HK-2 (cell line): ENCODE measurements at regions not wholly inside any gene's neighbourhood (a gene's known extent, or its start where the extent isn't known, plus 50 kb on each side); places are given as distances from the start of the nearest gene placed in this dataset.
"Not testable (repeated sequence)": the region's sequence is repeated elsewhere in the genome, so short reads cannot be mapped to it uniquely, and the experiment has no call there.

Experiments
- DNase-seq: peaks from one replicate; pipeline ENCODE4 v3.0.0-alpha.2; 2018; ENCODE audit not compliant: unreplicated experiment

DNA sequence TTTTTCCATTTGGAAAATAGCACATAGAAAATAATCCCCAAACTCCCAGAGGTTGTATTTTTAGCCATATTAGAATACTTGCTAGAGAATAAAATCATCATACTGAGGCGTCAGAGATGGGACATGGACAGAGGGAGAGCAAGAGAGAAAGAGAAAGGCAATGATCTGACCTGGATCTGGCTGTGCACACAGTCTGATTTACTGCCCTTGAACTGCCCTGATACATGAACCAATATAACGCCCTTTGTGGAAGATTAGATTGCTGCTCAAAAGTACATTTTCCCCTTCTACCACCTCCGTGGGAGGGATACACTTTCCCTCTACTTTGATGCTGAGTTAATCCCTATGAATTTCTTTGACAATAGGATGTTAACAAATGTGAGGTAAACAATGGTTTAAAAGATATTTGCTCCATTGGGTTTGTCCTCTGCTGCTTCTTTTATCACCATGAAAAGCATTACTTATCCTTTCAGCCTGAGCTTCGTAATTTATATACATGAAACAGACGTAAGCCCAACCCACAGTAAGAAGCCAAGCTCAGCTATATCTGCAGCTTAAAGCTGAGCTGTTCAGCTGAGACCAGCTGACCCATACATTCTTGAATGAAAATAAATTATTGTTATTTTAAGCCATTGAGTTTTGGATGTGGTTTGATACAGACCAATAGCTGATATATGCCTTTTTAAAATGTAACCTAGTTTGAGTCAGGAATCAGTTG, 1664.6 kb upstream of the CELF4 start:
- no peak for DNase-seq

DNA sequence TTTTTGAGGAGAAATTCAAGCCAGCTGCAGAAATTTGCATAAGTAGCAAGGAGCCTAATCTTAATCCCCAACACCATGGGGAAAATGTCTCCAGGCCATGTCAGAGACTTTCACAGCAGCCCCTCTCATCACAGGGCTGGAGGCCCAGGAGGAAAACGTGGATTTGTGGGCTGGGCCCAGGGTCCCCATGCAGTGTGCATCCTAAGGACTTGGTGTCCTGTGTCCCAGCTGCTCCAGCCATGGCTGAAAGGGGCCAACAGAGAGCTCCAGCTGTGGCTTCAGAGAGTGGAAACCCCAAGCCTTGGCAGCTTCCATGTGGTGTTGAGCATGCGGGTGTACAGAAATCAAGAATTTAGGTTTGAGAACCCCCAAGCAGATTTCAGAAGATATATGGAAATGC, 1662.2 kb upstream of the CELF4 start:
- not testable (repeated sequence) for DNase-seq

- DNase-seq, result no peak
Measured at GRCh38 chr18:39225373-39225772, 1659.8 kb upstream of the CELF4 start.

GRCh38 chr18:39223283-39223682, 1657.7 kb upstream of the CELF4 start:
- DNase-seq, result no peak

DNA sequence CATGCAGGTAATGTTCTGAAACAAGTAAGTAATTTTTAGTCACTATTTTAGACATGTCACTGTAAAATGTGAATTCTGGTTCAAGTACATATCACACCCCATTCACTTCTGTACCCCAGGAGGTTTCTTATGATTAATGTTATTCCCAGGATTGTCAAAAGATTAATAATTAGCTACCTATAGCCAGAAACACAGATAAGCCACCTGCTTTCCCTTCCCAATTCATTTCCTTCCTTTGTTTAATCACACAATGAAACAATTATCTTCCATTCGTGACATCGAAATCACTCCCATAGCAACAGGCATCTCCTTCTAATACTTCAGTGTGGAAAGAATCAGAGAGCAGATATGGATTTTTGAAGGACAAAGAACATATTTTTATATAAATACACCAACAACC, 1650.3 kb upstream of the CELF4 start:
- DNase-seq, result no peak

DNA sequence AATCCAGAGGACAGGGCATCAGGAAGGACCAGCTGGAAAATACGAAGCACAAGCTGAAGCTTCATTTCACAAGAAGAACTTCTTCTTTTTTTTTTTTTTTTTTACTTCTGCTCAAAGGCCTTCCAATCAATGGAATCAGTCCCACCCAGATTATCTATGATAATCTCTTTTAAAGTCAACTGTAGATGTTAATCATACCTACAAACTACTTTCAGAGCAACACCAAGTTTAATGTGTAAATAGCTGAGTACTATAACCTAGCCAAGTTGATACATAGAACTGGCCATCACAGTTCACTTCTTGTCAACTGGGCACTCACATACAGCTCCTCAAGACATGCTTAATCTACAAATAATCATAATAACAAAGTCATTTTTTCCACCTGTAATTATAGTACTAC, 1645.9 kb upstream of the CELF4 start:
- no peak for DNase-seq

DNA sequence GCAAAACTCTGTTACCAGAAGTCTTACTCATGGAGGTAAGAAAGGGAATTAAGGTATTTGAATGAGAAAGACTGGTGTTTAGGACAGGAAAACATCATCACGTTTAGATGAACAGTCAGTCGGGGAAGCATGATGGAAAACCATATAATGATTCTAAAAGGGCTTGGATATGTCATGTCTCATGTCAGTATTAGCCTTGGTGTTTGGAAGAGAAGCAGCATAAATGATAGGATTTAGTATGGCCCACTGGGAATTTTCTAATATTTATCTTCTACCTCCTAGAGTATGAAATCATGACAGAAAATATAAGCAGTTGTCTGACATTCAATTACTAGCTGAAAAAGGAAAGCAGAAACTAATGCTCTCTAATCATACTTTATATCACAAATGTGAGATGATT, 1643.6 kb upstream of the CELF4 start:
- no peak for DNase-seq

- DNase-seq, result no peak
Measured at GRCh38 chr18:39208729-39209128, 1643.1 kb upstream of the CELF4 start.

- DNase-seq, result no peak
Measured at GRCh38 chr18:39208190-39208589, 1642.6 kb upstream of the CELF4 start.

DNA sequence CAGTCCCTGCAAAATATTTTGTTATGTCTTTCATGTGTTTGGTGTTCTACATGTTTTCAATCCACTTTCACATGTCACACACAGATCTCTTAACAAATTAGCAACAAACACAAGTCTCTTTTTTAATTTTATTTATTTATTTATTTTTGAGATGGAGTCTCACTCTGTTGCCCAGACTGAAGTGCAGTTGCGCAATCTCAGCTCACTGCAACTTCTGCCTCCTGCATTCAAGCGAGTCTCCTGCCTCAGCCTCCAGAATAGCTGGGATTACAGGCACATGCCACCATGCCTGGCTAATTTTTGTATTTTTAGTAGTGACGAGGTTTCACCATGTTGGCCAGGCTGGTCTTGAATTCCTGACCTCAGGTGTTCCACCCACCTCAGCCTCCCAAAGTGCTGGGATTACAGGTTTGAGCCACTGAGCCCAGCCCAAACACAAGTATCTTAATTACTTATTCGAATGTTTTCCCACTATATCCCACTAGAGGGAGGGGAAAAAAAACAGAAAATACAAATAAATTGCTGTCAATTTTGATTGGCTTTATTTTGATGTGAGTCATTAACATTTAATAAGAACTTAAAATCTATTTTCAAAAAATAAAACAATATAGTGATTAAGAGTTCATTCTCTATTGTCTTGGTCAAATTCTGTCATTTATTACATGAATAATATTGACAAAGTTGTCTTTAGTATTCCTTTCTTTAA, 1641.0 kb upstream of the CELF4 start:
- DNase-seq, result not testable (repeated sequence)

GRCh38 chr18:39205565-39206195, 1640.1 kb upstream of the CELF4 start:
- DNase-seq, result no peak

- DNase-seq, result no peak
Measured at GRCh38 chr18:39200153-39200552, 1634.6 kb upstream of the CELF4 start.

DNA sequence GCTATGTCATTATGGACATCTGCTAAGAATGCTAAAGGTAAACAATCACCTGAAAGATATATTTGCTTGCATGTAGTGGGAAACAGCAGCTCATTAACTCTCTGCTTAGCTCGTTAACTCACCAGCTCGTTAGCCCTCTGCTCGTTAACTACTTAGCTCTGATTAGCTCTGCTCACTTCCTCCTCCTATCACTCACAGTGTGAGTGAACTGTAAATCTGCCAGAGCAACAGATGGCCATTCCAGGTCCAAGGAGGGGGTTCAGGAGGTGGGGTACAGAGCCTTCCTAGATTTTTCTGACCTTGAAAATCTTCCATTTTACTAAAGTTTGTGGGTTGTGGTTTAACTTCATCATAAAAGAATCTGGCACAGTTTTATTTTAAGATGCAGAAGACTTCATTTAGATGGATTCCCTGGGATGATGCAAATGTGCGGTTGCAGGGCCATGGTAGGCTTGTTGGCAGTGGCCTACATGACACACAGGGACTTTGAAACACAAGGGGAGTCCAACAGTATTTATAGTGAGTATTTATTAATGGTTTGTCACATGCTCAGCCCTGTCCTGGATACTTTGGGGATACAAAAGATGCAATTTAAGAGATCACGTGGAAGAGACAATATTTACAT, 1633.7 kb upstream of the CELF4 start:
- no peak for DNase-seq

- peak; percentile 16 for DNase-seq
Measured at GRCh38 chr18:39198376-39198775, 1632.8 kb upstream of the CELF4 start.

GRCh38 chr18:39191931-39192330, 1626.3 kb upstream of the CELF4 start:
- DNase-seq, result no peak

DNA sequence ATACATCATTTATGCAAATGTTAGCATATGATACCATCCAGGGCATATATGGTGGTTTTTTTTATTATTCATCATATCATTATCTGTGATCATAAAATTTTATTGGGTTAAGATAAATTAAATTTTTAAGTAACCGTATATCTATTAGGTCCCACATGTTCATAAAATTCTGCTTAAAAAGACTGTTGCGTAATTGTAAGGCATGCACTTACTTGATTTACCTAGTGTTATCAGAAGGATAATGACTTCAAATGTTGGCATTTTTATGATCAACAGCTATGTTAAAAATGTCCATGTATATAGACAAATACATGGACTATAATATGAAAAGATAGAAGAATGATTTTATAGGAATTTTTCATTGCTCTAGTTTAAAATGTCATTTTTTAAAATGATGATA, 1625.5 kb upstream of the CELF4 start:
- DNase-seq, result no peak

GRCh38 chr18:39190508-39190907, 1624.9 kb upstream of the CELF4 start:
- DNase-seq, result no peak

GRCh38 chr18:39188278-39188677, 1622.7 kb upstream of the CELF4 start:
- no peak for DNase-seq

GRCh38 chr18:39186008-39186407, 1620.4 kb upstream of the CELF4 start:
- DNase-seq, result no peak

DNA sequence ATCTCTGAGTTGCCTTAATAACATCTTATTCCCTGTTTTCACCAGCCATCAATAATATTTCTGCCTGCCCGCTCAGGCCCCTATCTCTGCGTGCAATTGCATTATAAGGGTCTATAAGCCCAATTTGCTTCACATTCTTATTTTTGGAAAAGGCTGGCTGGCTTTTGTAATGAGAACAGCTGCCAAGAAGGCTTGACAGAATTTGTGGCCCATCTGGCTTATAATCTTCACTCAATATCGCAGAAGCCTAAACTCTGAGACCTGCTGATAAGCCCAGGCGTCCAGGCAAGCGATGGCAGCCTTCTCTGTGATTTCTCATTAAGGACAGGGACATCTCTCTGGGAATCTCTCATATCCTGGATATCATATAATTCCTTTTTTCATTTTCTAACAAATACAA, 1618.6 kb upstream of the CELF4 start:
- no peak for DNase-seq

DNA sequence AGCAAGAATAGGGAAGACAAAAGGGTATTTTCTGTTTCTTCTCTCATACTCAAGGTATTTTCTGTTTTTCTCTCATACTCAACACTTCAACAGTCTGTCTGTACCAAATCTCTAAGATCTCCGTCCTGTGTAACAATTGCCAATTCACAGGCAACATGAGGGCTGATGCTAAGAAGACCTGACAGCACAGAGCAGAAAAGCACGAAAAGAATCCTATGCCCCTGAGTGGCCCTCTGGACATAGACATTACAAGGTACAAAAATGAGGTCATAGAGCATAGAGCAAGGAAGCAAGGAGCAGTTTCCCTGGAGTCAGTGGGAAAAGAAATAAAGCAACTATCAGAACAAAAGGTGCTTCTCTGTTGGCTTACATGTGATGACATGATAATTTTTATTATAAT, 1612.6 kb upstream of the CELF4 start:
- no peak for DNase-seq

DNA sequence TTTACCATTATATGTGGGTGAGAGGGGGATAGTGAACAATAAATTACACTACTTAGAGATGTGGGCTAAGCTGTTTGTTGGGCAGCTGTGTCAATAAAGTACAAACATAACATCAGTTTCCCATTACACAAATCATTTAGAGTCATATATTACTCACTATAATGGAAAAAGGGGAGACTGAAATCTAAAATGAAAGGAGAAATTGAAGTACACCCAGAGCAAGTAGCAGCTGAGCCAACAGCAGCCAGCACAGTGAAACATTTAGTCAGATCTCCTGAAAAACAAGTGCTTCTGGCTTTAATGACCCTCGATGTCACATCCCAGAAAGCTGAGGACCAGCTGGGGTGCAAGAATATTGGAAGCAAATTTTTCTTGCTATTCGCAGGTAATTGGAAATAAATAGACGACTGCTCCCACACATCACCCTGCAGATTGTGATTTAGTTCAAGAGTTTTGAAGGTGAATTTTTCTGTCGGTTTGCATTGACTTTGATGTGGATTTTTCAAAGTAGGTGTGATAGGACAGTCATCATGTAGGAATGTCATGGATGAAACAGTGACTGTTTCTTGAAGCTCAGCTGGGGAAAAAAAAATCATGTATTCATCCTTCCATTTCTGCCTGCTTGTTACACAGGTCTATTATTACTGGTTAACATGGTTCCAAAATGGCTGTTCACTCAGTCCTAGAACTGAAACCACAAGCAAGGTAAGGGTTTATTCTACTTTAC, 1607.3 kb upstream of the CELF4 start:
- no peak for DNase-seq
